NT2/D1 (cell line): ENCODE measurements at regions not wholly inside any gene's neighbourhood (a gene's known extent, or its start where the extent isn't known, plus 50 kb on each side); places are given as distances from the start of the nearest gene placed in this dataset.

Source experiments
- YY1 ChIP-seq: IDR thresholded peaks from 2 replicates; pipeline ENCODE4 v1.6.1; 2011; ENCODE audit not compliant: insufficient read length, insufficient read depth
- ZNF274 ChIP-seq: IDR thresholded peaks from 2 replicates; pipeline ENCODE4 v1.6.1; 2011; ENCODE audit warnings: mild to moderate bottlenecking, low read depth, low read length

- no peak for TF ChIP-seq ZNF274
- TF ChIP-seq YY1: no peak
Measured at GRCh38 chr2:138373993-138374408, 127.6 kb upstream of the SPOPL start.
